GM21619 (cell line): ENCODE measurements at regions not wholly inside any gene's neighbourhood (a gene's known extent, or its start where the extent isn't known, plus 50 kb on each side); places are given as distances from the start of the nearest gene placed in this dataset.
A peak's percentile ranks its signal among the peaks of the same experiment; 100 is the strongest.
"Not testable (repeated sequence)": the region's sequence is repeated elsewhere in the genome, so short reads cannot be mapped to it uniquely, and the experiment has no call there.

Source experiments
- ATAC-seq: cut with Tn5 transposase; IDR thresholded peaks from one replicate; pipeline ENCODE4 v1.9.1; 2021; ENCODE audit not compliant: unreplicated experiment

DNA sequence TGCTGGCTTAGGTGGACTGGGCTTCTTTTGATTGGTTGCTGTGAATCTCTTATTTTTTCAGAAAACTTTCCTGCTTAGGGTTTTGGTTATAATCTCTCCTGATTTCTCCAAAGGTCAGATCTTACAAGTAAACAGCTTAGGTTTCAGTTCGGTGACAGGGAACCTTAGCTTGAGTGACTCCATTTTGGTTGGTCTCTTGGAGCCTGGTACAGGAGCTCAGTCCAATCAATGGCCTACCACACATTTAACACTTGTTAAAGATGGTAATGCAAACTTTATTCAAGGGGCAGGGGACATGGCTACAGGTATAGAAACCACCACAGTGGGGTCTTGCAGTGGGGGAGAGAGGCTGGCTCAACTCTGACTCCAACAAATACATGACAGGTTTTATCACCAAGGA lies 180.9 kb upstream of the THBS1 start:
- ATAC-seq: no peak

DNA sequence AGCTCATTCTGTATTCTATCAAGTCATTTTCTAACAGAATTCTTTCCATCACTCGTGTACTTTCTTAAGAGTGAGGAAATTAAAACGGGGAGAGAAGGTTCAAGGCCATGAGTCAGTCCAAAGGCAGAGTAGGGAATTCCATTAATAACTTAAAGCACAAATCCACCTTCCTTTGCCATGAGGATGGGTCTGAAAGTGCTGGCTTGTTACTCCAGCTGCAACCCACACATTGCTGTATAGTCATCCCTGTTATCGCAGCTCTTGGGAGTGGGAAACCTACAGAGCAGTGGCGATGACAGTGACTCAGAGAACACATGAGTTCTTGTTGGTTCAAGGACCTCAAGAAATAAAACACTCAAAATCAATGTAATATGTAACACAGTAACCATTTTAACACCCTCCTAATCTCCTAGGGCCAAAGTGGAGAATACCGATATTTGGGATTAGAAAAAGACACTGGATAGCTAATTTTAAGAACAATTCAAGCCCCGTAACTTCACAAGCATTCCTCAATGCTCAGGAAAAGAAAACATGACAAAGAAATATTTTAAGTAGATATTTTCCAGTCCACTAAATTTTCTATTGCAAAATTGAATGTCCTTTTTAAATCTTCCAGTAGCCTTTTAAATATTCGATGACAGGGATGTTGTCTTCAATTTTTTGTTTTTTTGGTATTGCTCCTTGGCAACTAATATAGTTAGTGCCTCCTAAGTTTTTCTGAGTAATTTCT lies 179.9 kb upstream of the THBS1 start:
- no peak for ATAC-seq

DNA sequence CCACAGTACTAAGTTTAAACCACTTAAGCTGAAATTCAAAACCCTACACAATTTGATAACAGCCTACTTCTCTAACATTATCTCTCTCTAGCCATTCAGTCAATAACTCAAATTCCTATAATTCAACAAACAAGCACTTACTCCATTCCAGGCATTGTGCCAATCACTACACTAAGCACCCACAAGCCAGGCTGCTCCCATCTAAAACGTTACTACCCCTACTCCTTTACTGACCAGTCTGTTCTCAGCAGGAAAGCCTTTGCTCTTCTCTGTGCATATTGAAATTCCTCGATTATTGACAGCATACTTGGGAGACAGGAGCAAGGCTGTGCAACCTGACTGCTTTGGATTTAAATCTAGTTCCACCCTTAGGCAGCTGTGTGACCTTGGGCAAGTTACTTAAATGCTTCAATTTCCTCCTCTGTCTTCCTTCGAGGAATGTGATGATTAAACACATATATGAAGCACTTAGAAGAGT lies 177.2 kb upstream of the THBS1 start:
- no peak for ATAC-seq

DNA sequence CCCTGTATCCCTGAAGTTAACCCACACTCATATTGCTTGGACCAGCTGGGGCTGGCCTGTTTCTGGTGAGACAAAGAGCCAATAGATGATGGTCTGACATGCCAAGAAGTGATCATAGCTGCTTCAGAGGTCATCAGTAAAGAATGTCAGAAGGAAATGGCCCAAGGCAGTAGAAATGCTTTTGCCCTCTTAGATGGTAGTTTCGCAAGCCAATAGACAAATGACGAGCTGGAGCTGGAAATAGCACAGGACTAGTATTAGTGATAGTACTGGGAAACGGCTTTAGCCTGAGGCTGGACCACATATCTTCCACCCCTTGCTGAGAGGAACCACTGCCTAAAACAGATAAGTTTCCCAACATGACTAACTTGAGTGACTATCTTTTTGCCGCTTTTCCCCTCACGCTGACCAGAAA lies 176.1 kb upstream of the THBS1 start:
- no peak for ATAC-seq

DNA sequence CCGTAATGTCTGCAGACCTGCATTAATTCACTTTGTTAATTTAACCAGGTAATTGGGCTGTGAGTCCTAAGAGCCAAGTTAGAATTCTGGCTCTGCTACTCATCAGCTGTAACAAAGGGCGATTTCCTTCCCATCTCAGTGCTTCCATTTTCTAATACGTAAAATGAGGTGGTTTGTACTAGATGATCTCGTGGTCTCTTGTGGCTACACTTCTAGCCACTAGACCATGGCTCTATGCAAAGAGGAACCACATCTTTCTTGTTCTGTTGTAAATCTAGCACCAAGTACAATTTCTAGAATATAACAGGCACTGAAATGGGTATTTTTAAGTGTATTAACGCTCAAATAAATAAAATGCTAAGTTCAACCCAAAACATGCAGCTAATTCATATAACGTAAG lies 174.4 kb upstream of the THBS1 start:
- ATAC-seq: peak; percentile 74

DNA sequence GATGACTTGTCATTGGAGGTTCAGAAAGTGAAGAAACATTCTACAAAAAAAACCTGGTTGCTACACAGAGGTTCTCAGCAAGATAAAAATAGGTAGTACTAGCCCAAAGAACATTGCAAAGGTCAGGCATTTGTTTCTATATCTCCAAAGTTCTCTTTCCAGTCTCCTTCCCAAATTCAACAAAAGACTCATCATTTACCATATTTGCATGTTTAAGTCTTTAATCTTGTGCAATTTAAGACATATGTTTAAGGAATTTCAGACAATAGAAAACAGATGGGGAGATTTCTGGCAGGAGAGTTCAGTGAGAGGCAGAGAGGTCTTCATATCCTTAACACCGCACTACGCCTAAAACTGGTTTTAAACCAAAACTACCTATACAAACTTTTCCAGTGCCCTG lies 173.8 kb upstream of the THBS1 start:
- ATAC-seq: no peak

DNA sequence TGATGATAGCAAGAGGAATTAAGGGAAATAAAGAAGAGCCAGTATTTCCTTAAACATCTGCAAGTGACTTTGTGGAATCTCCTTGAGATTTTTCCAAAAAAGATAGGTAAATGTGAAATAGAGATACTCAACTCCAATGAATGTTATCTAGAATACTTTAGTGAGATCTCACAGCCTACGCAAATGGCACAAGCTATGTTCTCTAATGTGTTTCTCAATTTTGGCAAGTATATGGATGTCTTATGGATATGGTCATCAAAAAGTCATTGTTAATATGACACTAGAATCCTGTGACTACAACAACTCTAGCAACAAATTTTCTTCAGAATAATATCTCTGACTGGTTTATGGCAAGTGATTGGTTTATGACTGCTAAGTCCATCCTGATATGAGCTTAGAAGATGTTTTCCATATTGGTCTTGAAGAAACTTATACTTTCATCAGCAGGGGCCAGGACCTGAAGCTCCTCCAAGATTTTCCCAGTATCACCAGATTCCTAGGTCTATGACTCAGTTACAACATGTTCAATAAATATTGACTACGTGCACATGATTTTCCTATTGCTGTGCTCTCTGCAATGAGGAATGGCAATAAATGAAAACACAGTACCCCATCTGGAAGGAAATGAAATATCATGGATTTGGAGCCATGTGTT lies 170.9 kb upstream of the THBS1 start:
- ATAC-seq: no peak

DNA sequence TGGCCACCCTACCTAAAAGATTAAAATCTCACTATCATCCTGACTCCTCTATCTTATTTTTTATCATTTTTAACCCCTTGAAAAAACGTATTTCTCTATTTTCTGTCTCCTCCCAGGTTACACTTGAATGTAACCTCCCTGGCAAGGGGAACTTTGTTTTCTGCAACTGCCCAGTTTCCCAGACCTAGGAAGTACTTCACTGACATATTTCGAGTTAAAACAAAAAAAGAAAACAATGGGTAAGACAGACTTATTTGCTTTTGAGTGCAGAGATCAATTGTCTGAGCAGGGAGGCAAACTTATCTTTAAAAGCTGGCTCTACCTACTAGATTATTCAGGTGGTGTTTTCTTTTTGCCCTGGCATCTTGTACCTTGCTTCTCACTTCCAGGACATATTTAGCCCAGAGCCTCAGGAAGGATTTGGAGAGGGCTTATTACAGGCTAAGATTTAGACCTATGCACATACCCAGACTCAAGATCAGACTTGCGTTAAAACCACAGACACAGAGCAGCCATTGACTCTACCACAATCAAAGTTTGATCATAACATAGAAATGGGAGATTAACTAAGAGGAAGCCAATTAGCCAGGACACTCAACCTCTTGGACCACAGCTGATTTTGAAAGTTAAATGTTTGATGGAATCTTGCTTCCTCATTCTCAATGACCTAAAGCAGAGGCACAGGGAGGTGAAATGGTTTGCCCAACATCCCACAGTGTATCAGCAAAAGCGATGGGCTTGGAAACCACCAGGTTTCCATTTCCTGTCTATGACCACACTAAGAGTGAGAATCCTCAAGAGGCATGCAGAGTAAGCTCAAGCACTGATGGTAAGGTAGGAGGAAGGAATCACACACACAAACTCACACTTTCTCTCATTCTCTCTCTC lies 169.5 kb upstream of the THBS1 start:
- peak; percentile 95 for ATAC-seq

DNA sequence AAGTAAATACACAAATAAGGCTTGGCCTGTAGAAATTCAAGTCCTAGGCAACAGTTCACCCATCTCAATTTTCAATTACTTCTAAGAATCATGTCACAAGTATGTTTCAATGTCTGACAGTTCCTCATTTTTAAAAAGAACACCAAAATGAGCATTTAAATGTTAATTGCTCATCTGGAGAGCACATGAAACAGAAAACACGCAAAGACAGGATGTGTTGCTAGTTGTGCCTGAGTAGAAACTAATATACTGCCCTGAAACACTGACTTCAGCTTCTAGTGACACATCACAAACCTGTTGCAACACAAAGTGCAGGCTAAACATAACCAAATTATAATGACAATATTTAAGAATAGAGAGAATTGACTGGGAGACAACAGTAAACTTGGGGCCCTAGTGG lies 167.3 kb upstream of the THBS1 start:
- peak; percentile 55 for ATAC-seq

DNA sequence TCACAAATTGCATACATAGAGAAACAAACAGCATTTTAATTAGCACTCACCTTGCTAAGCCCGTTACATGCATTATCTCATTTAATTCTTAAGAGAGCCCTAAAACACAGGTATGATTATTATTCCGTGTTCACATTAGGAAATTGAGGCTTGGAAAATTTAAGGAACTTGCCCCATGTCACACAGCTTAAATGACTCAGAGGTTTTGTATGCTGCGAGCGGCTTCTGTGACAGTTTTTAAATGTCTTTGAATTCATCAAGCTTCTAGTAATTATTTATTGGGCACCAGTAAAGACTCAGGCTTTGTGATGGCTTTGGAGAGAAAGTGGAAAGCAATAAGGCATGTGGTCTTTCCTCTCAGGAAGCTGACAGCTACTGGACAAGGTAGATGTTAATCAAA lies 166.7 kb upstream of the THBS1 start:
- no peak for ATAC-seq

DNA sequence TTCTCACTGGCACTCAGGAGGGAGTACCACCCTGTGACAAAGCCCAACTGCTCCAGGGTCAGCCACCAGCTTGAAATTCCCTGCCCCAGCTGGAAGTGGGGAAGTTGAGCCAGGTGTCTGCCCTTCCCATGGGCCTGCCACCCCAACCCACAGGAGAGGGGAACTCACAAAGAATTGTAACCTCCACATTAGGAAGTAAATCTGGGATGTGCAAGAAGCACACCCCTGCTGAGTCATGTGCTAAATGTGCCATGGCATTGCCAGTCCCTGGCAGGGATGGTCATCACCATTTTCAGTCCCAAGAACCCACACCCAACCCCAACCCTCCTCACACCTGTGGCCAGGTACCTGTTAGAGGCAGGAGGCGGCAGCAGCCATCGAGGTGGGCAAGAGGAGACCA lies 165.2 kb upstream of the THBS1 start:
- ATAC-seq: no peak

DNA sequence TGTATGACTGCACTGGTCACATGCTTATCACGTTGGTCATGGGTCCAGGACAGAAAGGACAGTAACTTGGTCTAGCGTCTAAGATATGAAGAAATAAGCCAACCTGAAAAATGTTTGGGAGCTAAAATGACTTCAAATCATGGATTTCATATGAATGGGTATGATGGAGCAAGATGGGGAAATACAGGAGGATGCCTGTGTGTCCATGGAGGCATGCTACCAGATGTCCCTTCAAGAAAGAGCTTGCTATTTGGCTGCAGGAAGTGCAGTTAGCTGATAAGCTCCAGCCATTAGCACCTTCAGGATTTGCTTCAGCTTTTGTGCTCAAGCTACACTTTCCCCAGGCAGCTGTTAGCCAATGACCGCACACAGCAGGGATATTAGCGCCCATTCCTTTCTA lies 164.6 kb upstream of the THBS1 start:
- no peak for ATAC-seq

DNA sequence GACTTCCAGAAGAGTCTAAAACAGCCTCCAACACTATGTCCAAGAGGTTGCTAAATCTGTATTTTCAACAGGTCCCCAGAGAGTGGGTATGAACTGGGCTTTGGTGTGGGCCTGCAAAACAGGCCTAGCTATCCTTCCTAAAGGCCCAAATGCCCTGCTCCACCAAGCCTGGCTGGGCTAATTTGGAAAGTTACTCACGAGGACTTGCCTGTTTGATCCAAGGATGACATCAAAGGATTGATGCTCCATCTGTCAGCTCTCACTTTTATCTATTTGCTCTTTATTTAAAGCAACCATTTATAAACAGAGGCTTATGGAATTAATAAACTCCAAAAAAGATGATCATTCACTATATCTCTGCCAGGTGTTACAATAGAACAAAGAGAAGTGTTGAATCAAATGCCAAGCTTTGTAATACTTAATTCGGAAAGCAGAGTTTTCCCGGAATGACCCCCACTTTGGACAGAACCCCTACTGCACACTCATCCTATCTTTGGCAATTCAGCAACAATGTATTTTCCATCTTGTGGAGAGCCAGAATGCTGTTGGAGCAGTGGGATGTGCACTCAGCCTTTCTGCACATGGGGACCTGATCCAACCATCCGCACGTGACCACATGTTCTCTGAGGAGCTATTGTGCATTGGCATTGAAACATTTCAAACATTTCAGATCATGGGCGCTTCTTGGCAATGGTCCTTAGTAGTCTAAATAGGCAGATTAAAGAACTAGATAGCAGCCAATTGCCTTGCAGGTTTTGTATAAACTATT lies 163.3 kb upstream of the THBS1 start:
- ATAC-seq: no peak

DNA sequence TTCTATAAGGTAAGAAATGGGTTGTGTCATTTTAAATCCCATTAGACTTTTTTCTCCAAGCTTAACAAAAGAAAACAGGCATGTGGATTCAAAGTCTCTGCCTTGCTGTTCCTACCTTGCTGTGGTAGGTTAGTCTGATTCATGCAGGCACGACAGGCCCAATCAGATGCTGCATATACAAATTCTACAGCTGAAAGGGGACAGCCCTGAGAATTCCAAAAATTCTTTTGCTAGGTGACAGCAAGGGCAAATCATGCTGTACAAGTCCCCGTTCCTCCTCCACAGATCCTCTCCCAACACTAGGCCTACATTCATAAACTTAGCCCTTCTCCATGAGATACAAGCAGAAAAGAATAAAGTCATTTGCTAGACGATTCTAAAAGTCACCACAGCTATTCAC lies 161.2 kb upstream of the THBS1 start:
- no peak for ATAC-seq

DNA sequence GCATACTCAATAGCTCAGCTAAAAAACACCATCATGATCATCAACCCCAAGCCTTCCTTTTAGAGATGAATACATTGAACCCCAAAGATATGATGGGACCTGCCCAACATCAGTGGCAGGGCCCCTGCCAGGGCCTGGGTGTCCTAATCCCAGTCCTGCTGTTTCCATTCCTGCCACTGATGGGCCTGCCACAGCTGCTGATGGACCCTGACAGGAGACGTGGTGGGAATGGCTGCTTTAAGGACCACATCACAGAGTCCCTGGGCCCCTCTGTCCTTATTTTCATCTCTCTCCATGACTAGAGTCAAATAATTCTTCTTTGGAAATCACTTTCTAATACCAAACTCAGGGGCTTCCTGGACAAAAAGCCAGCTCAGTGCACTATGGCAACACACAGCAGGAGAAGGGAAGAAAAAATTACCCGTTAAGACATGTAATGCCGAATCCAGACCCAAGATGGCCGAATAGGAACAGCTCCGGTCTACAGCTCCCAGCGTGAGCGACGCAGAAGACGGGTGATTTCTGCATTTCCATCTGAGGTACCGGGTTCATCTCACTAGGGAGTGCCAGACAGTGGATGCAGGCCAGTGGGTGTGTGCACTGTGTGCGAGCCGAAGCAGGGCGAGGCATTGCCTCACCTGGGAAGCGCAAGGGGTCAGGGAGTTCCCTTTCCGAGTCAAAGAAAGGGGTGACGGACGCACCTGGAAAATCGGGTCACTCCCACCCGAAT lies 160.6 kb upstream of the THBS1 start:
- not testable (repeated sequence) for ATAC-seq

DNA sequence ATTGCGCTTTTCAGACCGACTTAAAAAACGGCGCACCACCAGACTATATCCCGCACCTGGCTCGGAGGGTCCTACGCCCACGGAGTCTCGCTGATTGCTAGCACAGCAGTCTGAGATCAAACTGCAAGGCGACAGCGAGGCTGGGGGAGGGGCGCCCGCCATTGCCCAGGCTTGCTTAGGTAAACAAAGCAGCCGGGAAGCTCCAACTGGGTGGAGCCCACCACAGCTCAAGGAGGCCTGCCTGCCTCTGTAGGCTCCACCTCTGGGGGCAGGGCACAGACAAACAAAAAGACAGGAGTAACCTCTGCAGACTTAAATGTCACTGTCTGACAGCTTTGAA lies 160.1 kb upstream of the THBS1 start:
- ATAC-seq: not testable (repeated sequence)

DNA sequence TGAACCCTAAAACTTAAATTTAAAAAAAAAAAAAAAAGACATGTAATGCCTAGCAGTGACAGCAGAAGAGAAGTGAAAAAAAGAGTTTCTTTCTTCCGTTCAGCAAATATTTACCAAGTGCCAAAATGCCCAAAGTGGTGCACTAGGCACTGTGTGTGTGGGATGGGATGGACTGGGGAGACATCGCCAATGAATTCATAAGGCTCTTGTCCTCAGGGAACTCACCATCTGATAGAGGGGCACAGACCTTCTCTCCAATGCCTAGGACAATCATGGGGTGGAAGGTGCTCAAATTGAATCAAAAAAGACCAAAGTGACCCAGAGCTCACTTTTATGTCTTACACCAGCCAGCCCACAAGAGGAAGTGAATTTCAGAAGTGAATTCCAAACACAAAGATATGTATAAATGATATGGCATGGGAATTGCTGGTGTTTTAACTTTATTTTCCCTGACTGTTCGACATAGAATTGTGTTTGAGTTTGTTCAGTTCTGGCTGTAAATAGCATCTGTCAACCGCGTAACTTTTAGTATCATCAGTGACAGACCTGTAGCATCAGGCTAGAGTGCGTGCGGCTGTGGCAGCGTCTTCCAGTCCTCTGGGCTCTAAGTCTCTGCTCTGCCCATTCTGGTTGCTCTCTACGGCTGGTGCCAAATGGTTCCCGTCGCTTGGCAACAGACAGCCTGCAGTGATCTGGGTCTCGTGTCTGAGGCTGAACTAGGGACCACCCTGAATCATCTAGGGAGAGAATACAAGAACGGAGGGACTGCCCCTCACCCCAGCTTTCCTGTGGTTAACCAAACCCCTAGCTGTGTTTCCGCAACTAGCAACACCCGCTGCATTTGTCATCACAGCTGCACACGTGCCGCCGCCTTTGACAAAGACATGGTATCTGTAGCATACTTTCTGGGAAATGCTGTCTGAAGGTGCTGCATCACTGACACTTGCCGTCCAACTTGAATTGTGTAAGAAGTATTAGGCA lies 154.0 kb upstream of the THBS1 start:
- peak; percentile 87 for ATAC-seq

DNA sequence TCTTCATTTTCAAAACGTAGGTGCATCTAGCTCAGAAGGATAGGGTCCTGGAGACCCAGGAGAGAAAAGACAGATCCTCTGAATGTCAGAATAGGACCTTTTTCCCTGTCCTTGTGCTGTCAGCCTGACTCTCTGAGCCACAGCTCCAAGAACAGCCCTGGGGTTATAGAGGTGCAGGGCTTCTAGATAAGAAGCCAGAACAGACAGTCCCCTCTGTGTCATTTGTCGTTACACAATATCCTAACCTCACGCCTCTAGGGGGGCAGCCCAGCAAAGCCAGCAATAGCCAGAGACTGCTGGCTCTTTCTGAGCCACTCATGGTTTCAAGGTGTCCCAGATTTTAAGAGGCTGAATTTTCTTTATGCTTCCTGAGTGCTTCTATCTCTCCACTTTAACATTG lies 153.2 kb upstream of the THBS1 start:
- no peak for ATAC-seq

DNA sequence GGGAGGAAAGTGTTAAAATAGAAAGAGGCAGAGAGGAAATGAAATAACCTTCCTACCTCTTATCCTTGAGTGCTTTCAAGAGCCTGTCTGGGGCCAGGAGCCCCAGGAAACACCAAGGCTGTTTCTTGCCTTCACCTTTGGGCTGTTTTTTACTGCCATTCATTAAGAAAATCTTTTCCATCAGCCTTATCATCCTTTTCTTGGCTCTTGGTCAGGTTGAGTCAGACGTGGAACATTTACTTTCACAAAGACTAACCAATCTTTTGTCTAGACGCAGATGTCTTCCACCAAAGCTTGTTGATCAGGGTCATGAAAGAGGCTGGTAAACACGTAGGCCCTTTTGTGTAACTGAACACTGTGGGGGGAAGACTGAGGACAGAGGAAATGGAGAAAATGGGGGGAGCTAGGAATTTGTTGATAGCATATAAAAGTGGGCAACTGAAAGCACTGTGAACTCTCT lies 151.0 kb upstream of the THBS1 start:
- ATAC-seq: peak; percentile 39
